GM23338 (cell line): ENCODE measurements at regions not wholly inside any gene's neighbourhood (a gene's known extent, or its start where the extent isn't known, plus 50 kb on each side); places are given as distances from the start of the nearest gene placed in this dataset.

Source experiments
- ATAC-seq: fragments of 200-7000 bp; cut with Tn5 transposase; 3 replicates; pipeline ENCODE4 v1.9.1; 2020
- DNase-seq: peaks from one replicate; pipeline ENCODE4 v3.0.0-alpha.2; 2015; ENCODE audit warnings: low spot score
- H2AFZ ChIP-seq: fragments of 200-600 bp; sonication (generic); 2 replicates; pipeline ENCODE4 v1.8.0; 2016; ENCODE audit warnings: antibody characterized with exemption, mild to moderate bottlenecking, moderate library complexity
- H3F3A ChIP-seq: fragments of 200-600 bp; sonication (generic); replicated peaks from 2 replicates; pipeline ENCODE4 v1.8.0; 2017; ENCODE audit warnings: antibody characterized with exemption, mixed run types, low read depth
- H3K27ac ChIP-seq: fragments of 200-600 bp; sonication (generic); 2 replicates; pipeline ENCODE4 v1.6.1; 2016; ENCODE audit warnings: low read depth
- H3K27me3 ChIP-seq: fragments of 200-600 bp; sonication (generic); 2 replicates; pipeline ENCODE4 v1.8.0; 2016; ENCODE audit warnings: mild to moderate bottlenecking, mixed run types, moderate library complexity; ENCODE audit not compliant: insufficient read depth
- H3K36me3 ChIP-seq: fragments of 200-600 bp; sonication (generic); 2 replicates; pipeline ENCODE4 v1.8.0; 2016; ENCODE audit warnings: mild to moderate bottlenecking; ENCODE audit not compliant: insufficient read depth
- H3K4me1 ChIP-seq: fragments of 200-600 bp; sonication (generic); 2 replicates; pipeline ENCODE4 v1.8.0; 2016; ENCODE audit warnings: mild to moderate bottlenecking, moderate library complexity; ENCODE audit not compliant: insufficient read depth
- H3K4me2 ChIP-seq: fragments of 200-600 bp; sonication (generic); 2 replicates; pipeline ENCODE4 v1.7.1; 2017; ENCODE audit warnings: mixed run types
- H3K4me3 ChIP-seq: fragments of 200-600 bp; sonication (generic); 2 replicates; pipeline ENCODE4 v1.6.1; 2016; ENCODE audit warnings: mixed run types
- H3K79me2 ChIP-seq: fragments of 200-600 bp; sonication (generic); replicated peaks from 2 replicates; pipeline ENCODE4 v1.8.0; 2017; ENCODE audit warnings: mild to moderate bottlenecking; ENCODE audit not compliant: insufficient read depth
- H3K9me2 ChIP-seq: fragments of 200-600 bp; sonication (generic); 2 replicates; pipeline ENCODE4 v1.8.0; 2017; ENCODE audit not compliant: insufficient read depth
- H4K20me1 ChIP-seq: fragments of 200-600 bp; sonication (generic); replicated peaks from 2 replicates; pipeline ENCODE4 v1.8.0; 2017; ENCODE audit warnings: mild to moderate bottlenecking; ENCODE audit not compliant: insufficient read depth
- H3K27ac Mint-ChIP-seq: 2 replicates; pipeline ENCODE4 v1.8.0; 2020; ENCODE audit warnings: inconsistent platforms, mild to moderate bottlenecking, moderate library complexity, mixed read lengths
- H3K27me3 Mint-ChIP-seq: 3 replicates; pipeline ENCODE4 v1.8.0; 2022; ENCODE audit warnings: low read depth, mild to moderate bottlenecking, moderate library complexity, mixed read lengths, inconsistent platforms; ENCODE audit not compliant: insufficient read depth, poor library complexity
- H3K36me3 Mint-ChIP-seq: 3 replicates; pipeline ENCODE4 v1.8.0; 2021; ENCODE audit warnings: low read depth, mild to moderate bottlenecking, inconsistent platforms, moderate library complexity, mixed read lengths
- H3K4me1 Mint-ChIP-seq: 3 replicates; pipeline ENCODE4 v1.8.0; 2020; ENCODE audit warnings: mild to moderate bottlenecking, inconsistent platforms, mixed read lengths
- H3K4me3 Mint-ChIP-seq: 3 replicates; pipeline ENCODE4 v1.8.0; 2021; ENCODE audit warnings: moderate library complexity, mild to moderate bottlenecking, inconsistent platforms, mixed read lengths
- H3K9me3 Mint-ChIP-seq: 3 replicates; pipeline ENCODE4 v1.8.0; 2020; ENCODE audit warnings: moderate library complexity, mild to moderate bottlenecking, inconsistent platforms, mixed read lengths
- CREB1 ChIP-seq: fragments of 250-450 bp; sonication (Bioruptor Pico); IDR thresholded peaks from 2 replicates; pipeline ENCODE4 v1.5.0; 2020; ENCODE audit warnings: low read depth, mild to moderate bottlenecking, moderate library complexity
- CTCF ChIP-seq, 2 experiments: fragments of 200-600 bp in 1 of 2; sonication (generic) in 1 of 2; conservative IDR thresholded peaks; 2 replicates each; pipeline versions ENCODE4 v1.5.1 to v1.6.1; 2016 to 2017; ENCODE audit warnings: antibody characterized with exemption in 2 of 2, low read depth in 2 of 2, mild to moderate bottlenecking in 2 of 2, moderate library complexity in 1 of 2
- ETS1 ChIP-seq: IDR thresholded peaks from 2 replicates; pipeline ENCODE4 v1.6.1; 2016; ENCODE audit warnings: antibody characterized with exemption
- EZH2phosphoT487 ChIP-seq: fragments of 200-600 bp; sonication (generic); IDR thresholded peaks from one replicate; pipeline ENCODE4 v1.8.1; 2018; ENCODE audit warnings: antibody characterized with exemption; ENCODE audit not compliant: unreplicated experiment
- JUNB ChIP-seq: IDR thresholded peaks from one replicate; pipeline ENCODE4 v1.6.1; 2016; ENCODE audit warnings: antibody characterized with exemption; ENCODE audit not compliant: unreplicated experiment
- NANOG ChIP-seq: IDR thresholded peaks from 2 replicates; pipeline ENCODE4 v1.6.1; 2016; ENCODE audit warnings: antibody characterized with exemption, borderline replicate concordance
- POLR2AphosphoS5 ChIP-seq: IDR thresholded peaks from 2 replicates; pipeline ENCODE4 v1.6.1; 2016; ENCODE audit warnings: antibody characterized with exemption, low read depth
- STAT1 ChIP-seq: IDR thresholded peaks from one replicate; pipeline ENCODE4 v1.6.1; 2016; ENCODE audit warnings: antibody characterized with exemption; ENCODE audit not compliant: unreplicated experiment
- ZNF114 ChIP-seq: fragments of 250-450 bp; sonication (Bioruptor Pico); IDR thresholded peaks from 2 replicates; pipeline ENCODE4 v1.5.0; 2020; ENCODE audit warnings: mild to moderate bottlenecking, moderate library complexity
- ZNF462 ChIP-seq: fragments of 250-450 bp; sonication (Bioruptor Pico); IDR thresholded peaks from 2 replicates; pipeline ENCODE4 v1.5.0; 2020; ENCODE audit warnings: mild to moderate bottlenecking, moderate library complexity

- TF ChIP-seq ZNF462 (CRISPR knock-in tag): no peak
These were observed 101.7 kb upstream of the ADGRB3 start (continued) for GRCh38 chr6:68533339-68533795.

- H3K79me2 ChIP-seq: no peaks in the 10 kb centered on the region
- Mint-ChIP-seq H3K36me3 (peaks cover 9% of the 10 kb centered on the region; the same call in 2 of the 3 replicates), H3K9me3 (peaks cover 11% of the 10 kb centered on the region; the same call in 1 of the 3 replicates), H3K27ac (no peak overlapping the region), H3K27me3 (peaks cover 1% of the 10 kb centered on the region), H3K4me1 (peaks cover 10% of the 10 kb centered on the region; the same call in 2 of the 3 replicates), H3K4me3 (no peak overlapping the region)
- H3K4me2 ChIP-seq: no peak overlapping the region
- H3K36me3 ChIP-seq: no peaks in the 10 kb centered on the region
- H3K27me3 ChIP-seq: no peaks in the 10 kb centered on the region
- peaks cover 11% of the 10 kb centered on the region for H3K9me2 ChIP-seq
- H4K20me1 ChIP-seq: no peaks in the 10 kb centered on the region
- no peak overlapping the region for H2AFZ ChIP-seq
- TF ChIP-seq STAT1 (no peak), ETS1 (no peak)
- H3K4me1 ChIP-seq: peaks cover 9% of the 10 kb centered on the region
- H3F3A ChIP-seq: no peaks in the 10 kb centered on the region
- H3K27ac ChIP-seq: no peak overlapping the region
- H3K4me3 ChIP-seq: no peak overlapping the region
- no peak for ATAC-seq
- no peak for DNase-seq
These were observed 107.4 kb upstream of the ADGRB3 start for GRCh38 chr6:68527691-68528090.

GRCh38 chr6:68506911-68507310 is 128.2 kb upstream of the ADGRB3 start:
- no peak overlapping the region for H3K27ac ChIP-seq
- H3K4me1 ChIP-seq: no peaks in the 10 kb centered on the region
- DNase-seq (no peak), ATAC-seq (no peak)
- H3K79me2 ChIP-seq: no peaks in the 10 kb centered on the region
- H3K4me2 ChIP-seq: no peak overlapping the region
- no peaks in the 10 kb centered on the region for H3K27me3 ChIP-seq
- H3F3A ChIP-seq: no peaks in the 10 kb centered on the region
- no peak overlapping the region for H3K4me3 Mint-ChIP-seq
- no peaks in the 10 kb centered on the region for H3K27me3 Mint-ChIP-seq
- no peak overlapping the region for H2AFZ ChIP-seq
- H3K27ac Mint-ChIP-seq: no peak overlapping the region
- H3K4me1 Mint-ChIP-seq: no peaks in the 10 kb centered on the region
- no peak overlapping the region for H3K4me3 ChIP-seq
- H3K9me3 Mint-ChIP-seq: peaks cover 2% of the 10 kb centered on the region; the same call in 2 of the 3 replicates
- H4K20me1 ChIP-seq: no peaks in the 10 kb centered on the region
- no peaks in the 10 kb centered on the region for H3K36me3 ChIP-seq
- H3K9me2 ChIP-seq: no peaks in the 10 kb centered on the region
- H3K36me3 Mint-ChIP-seq: no peaks in the 10 kb centered on the region
- TF ChIP-seq JUNB (no peak), STAT1 (no peak), NANOG (no peak), CTCF (conservative IDR thresholded peaks at IDR 0.05; ENCODE audit: low read depth in 2 of 2) (no peak), CREB1 (CRISPR knock-in tag) (no peak), POLR2AphosphoS5 (no peak), EZH2phosphoT487 (no peak), ZNF114 (CRISPR knock-in tag) (no peak)
